HFF-Myc (cell line): ENCODE measurements at regions not wholly inside any gene's neighbourhood (a gene's known extent, or its start where the extent isn't known, plus 50 kb on each side); places are given as distances from the start of the nearest gene placed in this dataset.

ENCODE experiments used
- DNase-seq: peaks from one replicate; pipeline ENCODE4 v3.0.0-alpha.2; 2011; ENCODE audit warnings: low read depth; ENCODE audit errors: extremely low read depth
- H3K4me3 ChIP-seq: replicated peaks from 2 replicates; pipeline ENCODE4 v1.5.1; 2011; ENCODE audit warnings: low read depth, mild to moderate bottlenecking, control low read depth, low read length
- TF ChIP-seq, protein P1 (sequence below): IDR thresholded peaks from 2 replicates; pipeline ENCODE4 v1.5.1; 2012; ENCODE audit warnings: mild to moderate bottlenecking, low read depth, low read length, control low read depth; ENCODE audit errors: missing control alignments

DNA sequence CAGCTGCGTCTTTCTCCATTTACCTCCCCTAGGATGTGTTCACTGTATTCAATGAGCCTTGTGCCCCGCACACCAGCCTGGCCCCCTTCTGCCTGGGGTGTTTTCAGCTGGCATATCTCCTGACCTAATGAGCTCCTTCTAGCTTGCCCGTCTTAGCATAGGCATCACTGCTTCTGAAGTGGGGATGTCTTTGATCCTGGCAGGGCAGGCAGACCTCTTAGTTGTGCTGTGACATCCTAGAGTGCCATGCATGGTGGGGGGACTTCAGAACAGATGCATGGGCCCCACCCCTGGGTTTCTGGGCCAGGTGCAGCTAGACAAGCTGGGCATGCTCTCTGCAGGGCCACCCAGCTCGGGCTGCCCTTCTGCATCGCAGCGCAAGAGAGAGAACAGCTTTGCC lies 172.7 kb downstream of the GADD45G start:
- H3K4me3 ChIP-seq = no peak overlapping the region
- no peak for DNase-seq
- TF ChIP-seq, protein P1, sequence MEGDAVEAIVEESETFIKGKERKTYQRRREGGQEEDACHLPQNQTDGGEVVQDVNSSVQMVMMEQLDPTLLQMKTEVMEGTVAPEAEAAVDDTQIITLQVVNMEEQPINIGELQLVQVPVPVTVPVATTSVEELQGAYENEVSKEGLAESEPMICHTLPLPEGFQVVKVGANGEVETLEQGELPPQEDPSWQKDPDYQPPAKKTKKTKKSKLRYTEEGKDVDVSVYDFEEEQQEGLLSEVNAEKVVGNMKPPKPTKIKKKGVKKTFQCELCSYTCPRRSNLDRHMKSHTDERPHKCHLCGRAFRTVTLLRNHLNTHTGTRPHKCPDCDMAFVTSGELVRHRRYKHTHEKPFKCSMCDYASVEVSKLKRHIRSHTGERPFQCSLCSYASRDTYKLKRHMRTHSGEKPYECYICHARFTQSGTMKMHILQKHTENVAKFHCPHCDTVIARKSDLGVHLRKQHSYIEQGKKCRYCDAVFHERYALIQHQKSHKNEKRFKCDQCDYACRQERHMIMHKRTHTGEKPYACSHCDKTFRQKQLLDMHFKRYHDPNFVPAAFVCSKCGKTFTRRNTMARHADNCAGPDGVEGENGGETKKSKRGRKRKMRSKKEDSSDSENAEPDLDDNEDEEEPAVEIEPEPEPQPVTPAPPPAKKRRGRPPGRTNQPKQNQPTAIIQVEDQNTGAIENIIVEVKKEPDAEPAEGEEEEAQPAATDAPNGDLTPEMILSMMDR = no peak

DNA sequence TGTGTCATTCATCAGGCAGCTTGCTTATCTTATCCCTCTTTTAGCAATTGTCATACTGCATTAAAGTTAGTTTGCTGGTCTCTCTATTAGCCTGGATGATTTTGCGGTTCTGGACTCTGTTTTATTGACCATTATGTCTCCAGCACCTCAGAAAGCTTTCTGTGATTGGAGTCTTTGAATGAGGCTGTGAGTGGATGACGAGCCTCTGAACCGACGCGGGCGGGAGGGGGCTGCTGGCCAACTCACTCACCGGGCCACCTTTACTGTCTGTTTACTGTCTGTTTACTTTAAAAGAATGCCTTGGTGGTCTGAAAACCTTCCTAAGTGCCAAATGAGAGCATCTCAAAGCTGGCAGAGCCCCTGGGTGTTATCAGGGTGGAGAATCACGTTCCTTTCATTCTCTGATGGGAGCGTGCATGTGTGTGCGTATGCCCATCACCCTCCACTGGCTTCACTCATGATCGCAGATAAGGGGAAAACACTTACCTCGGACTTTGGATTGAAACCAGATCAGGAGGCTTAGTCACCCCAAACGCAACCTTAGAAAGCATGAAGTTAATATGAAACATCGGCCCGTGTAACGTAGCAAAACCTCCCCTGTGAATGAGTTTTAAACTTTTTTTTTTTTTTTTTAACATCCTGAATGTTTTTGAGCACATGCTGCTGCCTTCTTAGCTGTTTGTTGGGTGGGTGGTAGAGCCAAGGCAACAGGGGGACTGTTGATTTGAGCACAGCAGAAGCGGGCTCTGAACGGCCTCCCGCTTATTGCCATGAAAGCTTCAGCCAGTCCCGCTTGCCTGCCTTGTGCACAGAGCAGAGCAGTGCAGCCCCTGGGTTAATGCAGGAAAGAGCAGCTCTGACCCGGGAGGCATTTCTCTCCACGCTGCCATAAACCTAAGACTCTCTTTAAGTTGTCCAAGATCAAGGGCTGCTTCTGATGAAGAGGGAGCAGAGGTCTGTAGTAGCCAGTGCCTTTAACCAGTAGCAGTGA lies 173.6 kb downstream of the GADD45G start:
- H3K4me3 ChIP-seq = no peak overlapping the region
- TF ChIP-seq, protein P1 = no peak
- DNase-seq = no peak

DNA sequence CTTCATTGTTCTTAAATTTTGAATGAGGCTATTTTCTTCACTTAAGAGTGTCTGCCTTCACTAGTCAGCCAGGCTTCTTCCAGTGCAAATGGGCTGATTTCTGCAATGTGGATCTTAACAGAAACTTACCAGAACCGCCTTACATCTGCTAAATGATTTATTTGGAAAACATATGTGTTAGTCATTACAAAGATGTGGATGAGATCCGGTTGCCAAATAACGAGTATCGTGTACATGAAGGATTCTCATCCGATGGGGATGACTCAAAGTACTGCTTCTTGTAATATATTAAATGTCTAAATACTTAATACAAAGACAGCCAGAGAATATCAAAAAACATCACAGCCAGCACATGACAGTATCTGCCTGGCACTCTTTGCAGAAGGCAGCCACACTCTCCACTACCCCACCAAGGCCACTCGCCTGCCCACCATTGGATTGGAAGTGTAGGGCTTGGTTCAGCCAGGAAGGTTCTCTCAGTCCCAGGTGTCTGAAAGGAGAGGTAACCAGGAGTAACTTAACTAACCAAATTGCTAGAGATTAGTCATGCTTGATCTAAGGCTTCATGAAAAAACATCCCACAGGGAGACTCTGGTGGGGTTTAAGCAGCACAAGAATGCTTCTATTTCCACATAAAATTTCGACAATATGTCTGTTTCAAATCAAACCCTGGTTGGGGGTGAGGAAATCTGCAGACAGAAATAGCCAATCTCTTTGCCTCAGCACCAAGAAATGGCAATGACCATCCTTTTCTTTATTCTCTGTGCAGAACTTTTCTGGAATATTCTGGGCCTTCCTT lies 174.8 kb downstream of the GADD45G start:
- TF ChIP-seq, protein P1 = no peak
- H3K4me3 ChIP-seq = no peak overlapping the region
- no peak for DNase-seq

DNA sequence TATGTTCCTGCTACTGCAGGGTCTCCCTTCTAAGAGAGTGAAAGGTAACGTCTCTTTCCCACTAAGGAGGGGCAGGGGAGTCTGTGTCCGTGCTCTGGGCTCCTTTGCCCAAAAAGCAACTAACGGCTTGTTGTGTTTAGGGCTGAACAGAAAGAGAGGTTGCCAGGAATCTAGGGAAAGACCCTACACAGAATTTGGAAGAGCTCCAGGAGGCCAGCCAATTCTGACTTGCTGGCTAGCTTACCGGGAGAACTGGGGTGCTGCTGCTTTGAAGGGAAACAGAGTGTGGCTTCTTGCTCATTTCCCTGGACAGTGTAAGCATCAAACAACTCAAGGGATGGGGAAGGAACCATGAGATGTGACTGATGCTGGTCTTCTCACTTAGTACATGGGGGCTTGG lies 176.1 kb downstream of the GADD45G start:
- no peak overlapping the region for H3K4me3 ChIP-seq
- DNase-seq = no peak
- TF ChIP-seq, protein P1 = no peak

DNA sequence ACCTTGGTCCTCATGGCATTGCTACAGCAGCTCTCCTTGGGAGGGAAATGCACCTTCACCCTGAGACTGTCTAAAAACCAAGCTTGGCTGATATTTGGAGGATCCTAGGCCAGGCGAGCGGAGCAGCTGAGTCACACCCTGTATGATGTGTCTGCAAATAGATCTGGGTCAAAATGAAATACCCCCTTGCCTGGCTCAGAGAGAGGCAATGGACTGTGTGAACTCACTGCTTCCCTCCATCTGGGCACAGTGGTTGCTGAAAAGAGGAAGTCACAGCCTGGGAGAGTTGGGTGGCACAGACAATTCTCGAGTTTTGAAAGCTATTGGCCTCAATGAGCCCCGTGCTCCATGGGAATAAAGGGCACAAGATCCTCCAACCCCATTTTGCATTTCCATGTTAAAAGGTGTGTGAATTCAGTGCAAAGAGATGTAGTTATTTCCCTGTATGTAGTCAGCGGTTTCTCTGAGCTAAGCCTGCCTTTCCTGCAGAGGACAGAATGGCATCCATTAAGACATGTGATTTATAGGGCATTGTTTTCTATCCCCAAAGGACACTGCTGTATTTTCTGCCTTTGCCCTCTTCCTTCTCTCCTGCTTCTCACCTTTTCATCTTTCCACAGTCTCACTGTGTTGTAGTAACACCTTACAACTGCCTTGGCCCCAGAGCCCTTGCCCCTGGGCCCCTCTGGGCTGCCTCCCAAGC lies 177.2 kb downstream of the GADD45G start:
- TF ChIP-seq, protein P1 = no peak
- DNase-seq = no peak
- H3K4me3 ChIP-seq = no peak overlapping the region

DNA sequence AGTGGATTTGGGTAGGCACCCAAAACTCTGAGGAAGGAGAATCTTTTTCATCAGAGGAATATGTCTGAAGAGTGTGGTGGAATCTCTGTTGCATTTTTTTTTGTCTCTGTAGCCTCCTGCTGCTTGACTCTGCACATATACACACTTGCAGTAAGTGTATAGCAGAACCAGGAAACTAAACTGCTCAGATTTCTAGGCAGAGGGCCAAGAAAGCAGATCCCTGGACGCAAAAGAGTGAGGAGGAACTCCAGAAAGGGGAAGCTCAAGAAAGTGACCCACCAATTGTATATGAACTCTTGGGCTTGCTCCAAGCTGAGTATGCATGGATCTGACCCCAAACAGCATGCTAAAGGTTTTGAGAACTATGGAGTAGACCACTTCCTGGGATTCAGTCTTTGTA lies 181.8 kb downstream of the GADD45G start:
- TF ChIP-seq, protein P1 = no peak
- DNase-seq = no peak
- no peak overlapping the region for H3K4me3 ChIP-seq
